NCI-H526 treated with DMSO at 0.1 percent for 48 hours (cell line): ENCODE measurements at regions not wholly inside any gene's neighbourhood (a gene's known extent, or its start where the extent isn't known, plus 50 kb on each side); places are given as distances from the start of the nearest gene placed in this dataset.
"Not testable (repeated sequence)": the region's sequence is repeated elsewhere in the genome, so short reads cannot be mapped to it uniquely, and the experiment has no call there.

Source experiments
- DNase-seq: peaks from one replicate; lab custom pipeline; 2025; lab: John Stamatoyannopoulos, UW

DNA sequence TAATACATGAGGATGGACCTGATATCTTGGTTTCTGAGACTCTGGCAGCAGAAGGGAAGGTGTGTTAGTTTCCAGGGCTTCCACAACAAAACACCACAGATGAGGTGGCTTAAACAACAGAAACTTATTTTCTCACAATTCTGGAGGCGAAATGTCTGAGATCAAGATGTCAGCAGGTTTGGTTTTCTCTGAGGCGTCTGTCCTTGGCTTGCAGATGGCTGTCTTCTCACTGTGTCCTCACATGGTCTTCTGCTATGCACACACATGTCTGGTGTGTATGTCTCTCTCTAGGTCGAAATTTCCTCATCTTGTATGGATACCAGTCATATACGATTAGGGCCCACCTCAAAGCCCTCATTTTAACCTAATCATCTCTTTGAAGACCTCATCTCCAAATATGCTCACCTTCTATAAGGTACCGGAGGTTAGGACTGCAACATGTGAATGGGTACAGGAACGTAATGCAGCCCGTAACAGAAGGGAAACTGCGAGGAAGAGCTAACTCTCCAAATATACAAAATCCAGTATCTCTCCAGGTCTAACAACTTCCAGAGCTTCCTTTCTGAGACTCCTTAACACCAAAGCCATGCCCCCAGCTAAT, 139.8 kb upstream of the SMARCA2 start:
- no peak for DNase-seq

GRCh38 chr9:1875921-1876448, 139.2 kb upstream of the SMARCA2 start:
- DNase-seq, result no peak

GRCh38 chr9:1876891-1877496, 138.2 kb upstream of the SMARCA2 start:
- no peak for DNase-seq

GRCh38 chr9:1877951-1878350, 137.2 kb upstream of the SMARCA2 start:
- DNase-seq, result no peak

DNA sequence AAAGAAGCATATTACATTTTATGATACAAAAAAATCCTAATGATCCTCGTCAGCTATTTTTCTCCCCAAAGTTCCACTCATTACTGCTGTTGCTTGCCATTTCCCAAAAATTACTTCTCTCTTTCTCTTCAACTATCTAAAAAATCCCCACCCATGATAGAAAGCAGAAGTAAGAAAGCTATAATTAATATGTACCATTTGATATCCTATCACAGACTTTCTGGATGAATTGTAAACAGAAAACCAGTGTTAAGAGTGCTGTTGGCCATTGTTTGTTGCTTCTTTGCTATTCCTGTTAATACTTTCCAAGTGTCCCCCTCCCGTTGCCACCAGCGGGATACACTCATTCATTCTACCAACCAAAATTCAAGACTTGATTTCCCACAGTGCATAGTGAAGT, 136.3 kb upstream of the SMARCA2 start:
- no peak for DNase-seq

DNA sequence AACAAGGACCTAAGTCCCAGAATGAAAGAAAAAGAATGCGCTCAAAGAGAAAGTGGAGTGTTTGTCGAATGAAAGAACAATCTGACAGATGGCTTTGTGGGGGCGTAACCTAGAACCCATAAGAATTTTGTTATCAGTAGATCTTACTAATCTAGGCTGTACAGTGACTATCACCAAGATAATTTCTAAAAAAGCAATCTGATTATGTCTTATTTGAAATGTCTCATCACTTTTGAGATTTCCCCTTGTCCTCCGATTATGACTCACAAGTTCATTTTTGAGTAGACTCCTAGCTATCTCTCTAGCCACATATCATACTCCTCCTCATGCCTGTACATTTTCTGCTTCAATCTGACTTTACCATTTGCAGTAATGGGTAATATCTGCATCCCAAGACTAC, 135.6 kb upstream of the SMARCA2 start:
- no peak for DNase-seq

- DNase-seq, result no peak
Observed at GRCh38 chr9:1880038-1880565, 135.0 kb upstream of the SMARCA2 start.

DNA sequence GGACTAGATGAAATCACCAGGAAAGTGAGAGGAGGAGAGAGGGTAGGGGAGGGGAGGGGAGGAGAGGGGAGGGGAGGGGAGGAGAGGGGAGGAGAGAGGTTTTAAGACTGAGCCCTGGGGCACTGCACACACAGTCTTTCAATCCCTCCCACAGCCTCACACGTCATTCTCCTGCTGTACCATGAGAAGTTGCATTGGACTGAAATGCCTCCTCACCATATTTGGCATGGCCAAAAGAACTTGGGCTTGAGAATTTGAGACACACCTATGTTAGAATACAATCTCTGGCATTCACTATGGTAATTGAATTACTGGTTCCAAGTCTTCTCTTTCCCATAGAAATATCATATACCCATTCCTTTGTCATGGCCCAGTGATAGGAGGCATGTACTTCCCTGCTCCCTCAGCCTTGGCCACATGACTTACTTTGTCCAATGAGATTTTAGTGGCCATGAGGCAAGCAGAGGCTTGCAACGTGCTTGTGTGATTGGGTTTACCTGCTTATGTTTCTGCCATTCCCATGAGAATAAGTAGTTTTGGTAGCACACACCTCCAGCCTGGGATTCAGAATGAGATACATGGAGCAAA, 133.3 kb upstream of the SMARCA2 start:
- DNase-seq, result no peak

GRCh38 chr9:1882711-1883403, 132.3 kb upstream of the SMARCA2 start:
- no peak for DNase-seq

DNA sequence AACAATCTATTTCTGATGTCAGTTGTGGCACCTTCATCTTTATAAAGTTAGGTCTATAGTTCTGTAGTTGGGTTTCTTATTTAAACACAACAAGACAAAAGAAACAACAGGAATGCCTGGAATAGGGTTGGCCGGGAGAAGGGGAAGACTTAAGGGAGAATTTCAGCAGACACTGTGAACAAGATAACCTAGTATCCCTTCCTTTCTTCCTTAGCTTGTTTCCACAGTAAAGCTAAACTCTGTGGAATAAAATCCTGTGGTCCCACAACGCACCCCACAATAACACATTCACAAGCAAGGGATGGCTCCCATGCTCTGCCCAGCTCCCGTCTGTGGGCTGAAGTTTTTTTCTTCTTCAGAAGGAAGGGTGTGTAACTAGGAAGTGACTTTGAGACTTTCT, 124.9 kb upstream of the SMARCA2 start:
- DNase-seq, result no peak

GRCh38 chr9:1890816-1891215, 124.3 kb upstream of the SMARCA2 start:
- no peak for DNase-seq

- not testable (repeated sequence) for DNase-seq
Observed at GRCh38 chr9:1903080-1903704, 112.0 kb upstream of the SMARCA2 start.

DNA sequence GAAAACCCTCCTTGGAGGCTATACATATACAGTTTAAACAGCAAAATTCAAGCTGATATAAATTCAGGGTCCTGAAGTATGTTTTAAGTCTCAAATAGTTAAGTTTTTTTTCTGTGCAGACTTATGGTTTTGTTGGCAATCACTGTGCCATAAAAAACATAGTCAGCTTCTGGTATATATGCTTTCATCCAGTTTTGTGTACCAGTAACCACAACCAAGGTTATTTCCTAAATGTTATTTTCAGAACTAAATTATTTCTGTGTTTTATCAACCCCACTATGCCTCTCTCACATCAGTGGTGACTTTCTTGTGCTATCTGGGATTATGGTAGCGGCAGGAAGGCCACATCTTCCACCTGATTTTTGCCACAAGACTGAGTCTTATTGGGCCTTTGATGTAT, 107.7 kb upstream of the SMARCA2 start:
- no peak for DNase-seq

- DNase-seq, result no peak
Observed at GRCh38 chr9:1909322-1909721, 105.8 kb upstream of the SMARCA2 start.

DNA sequence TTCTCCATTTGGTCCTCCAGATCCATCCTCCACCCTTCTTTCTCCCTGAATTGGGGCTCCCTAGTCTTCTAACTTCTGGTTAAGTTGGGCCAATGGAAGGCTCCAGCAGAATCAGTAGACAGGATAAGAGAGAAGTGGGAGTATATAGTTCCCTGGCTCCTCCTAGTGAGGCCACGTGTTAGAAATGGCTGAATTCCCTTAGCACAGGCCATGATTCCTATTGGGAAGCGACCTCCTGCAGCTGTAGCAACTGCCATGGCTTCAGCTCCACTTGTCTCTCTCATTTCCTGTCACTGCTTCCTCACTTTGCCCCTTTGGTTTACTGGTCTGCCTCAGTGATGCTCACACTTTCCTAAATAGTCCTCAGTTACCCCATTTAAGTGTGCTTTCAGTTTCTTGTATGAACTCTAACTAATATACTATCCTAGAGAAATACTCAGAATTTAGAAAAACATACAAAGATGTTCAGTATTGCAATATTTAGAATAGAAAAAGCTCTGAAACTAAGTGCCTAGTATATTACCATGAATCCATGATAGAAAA, 104.8 kb upstream of the SMARCA2 start:
- DNase-seq, result no peak

GRCh38 chr9:1913631-1914330, 101.4 kb upstream of the SMARCA2 start:
- DNase-seq, result no peak

DNA sequence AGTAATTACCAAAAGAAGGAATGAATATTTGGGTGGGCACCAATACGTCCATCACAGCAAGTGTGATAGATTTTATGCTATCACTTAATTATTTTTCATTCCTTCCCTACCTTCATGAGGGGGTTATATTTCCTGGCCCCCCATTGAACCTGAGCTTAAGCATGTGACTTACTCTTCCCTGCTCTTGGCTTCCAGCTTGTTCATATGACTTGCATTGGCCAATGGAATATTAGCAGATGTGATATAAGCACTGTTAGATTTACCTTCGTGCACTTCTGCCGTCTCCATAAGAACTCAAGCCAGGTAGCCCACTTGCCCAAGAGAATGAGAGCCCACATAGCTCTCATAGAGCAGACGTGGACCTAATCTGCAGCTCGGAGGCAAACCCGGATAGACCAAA, 99.1 kb upstream of the SMARCA2 start:
- no peak for DNase-seq

DNA sequence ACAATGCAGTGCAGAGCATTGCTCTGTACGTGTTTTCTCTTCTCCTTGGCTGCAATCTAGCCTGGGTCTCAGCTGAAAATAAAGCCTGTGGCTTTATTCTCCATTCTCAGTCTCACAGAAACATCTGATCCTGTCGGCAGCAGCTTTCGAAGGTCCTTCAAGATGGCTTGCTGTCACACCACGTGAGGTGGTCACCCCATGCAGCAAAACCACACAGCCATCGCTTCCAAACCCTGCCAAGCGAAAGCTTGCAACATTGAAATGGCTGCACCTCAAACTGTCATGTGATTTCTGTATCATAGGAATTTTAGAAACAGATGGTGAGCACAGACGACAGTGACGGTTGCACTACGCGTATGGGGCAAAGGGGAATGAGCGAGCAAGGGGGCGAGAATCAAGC, 98.5 kb upstream of the SMARCA2 start:
- DNase-seq, result no peak

GRCh38 chr9:1917396-1917935, 97.7 kb upstream of the SMARCA2 start:
- DNase-seq, result no peak

DNA sequence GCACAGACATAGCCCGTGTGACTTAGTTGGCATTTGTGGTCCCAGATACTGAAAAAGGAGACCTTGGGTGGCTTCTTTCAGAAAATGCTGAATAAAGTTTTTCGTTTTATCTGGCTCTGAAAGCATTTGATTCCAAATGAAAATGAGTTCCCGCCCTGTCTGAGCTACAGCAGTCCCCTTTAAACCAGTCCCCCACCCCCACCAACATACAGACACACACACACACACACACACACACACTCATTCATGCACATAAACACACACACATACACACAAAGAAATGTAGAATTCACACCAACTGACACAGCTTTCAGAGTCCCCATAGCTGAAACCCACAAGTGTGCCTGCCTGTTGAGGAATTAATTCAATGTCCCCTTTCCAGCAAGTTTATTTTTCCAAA, 97.0 kb upstream of the SMARCA2 start:
- DNase-seq, result no peak

DNA sequence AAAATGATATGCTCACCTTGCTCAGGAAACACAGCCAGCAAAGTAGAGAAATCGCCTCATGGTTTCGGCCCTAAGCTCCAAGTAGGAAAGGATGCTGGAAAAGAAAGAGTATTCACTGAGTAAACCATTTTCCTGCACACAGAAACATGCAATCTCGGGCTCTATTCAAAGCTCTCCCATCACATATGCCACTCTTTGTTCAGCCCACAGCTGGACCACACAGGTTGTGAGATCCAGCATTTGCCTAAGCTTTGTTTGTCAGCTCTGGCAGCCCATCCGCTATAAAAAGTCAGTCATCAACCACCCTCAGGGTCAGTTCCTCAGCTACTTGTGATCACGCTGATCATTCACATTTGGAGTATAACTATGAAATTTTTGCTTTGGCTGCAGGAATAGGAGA, 96.5 kb upstream of the SMARCA2 start:
- no peak for DNase-seq
